GM23338 (cell line): ENCODE measurements at regions not wholly inside any gene's neighbourhood (a gene's known extent, or its start where the extent isn't known, plus 50 kb on each side); places are given as distances from the start of the nearest gene placed in this dataset.

Experiments used
- ATAC-seq: fragments of 200-7000 bp; cut with Tn5 transposase; 3 replicates; pipeline ENCODE4 v1.9.1; 2020
- DNase-seq: peaks from one replicate; pipeline ENCODE4 v3.0.0-alpha.2; 2015; ENCODE audit warnings: low spot score
- H2AFZ ChIP-seq: fragments of 200-600 bp; sonication (generic); 2 replicates; pipeline ENCODE4 v1.8.0; 2016; ENCODE audit warnings: antibody characterized with exemption, mild to moderate bottlenecking, moderate library complexity
- H3F3A ChIP-seq: fragments of 200-600 bp; sonication (generic); replicated peaks from 2 replicates; pipeline ENCODE4 v1.8.0; 2017; ENCODE audit warnings: antibody characterized with exemption, mixed run types, low read depth
- H3K27ac ChIP-seq: fragments of 200-600 bp; sonication (generic); 2 replicates; pipeline ENCODE4 v1.6.1; 2016; ENCODE audit warnings: low read depth
- H3K27me3 ChIP-seq: fragments of 200-600 bp; sonication (generic); 2 replicates; pipeline ENCODE4 v1.8.0; 2016; ENCODE audit warnings: mild to moderate bottlenecking, mixed run types, moderate library complexity; ENCODE audit not compliant: insufficient read depth
- H3K36me3 ChIP-seq: fragments of 200-600 bp; sonication (generic); 2 replicates; pipeline ENCODE4 v1.8.0; 2016; ENCODE audit warnings: mild to moderate bottlenecking; ENCODE audit not compliant: insufficient read depth
- H3K4me1 ChIP-seq: fragments of 200-600 bp; sonication (generic); 2 replicates; pipeline ENCODE4 v1.8.0; 2016; ENCODE audit warnings: mild to moderate bottlenecking, moderate library complexity; ENCODE audit not compliant: insufficient read depth
- H3K4me2 ChIP-seq: fragments of 200-600 bp; sonication (generic); 2 replicates; pipeline ENCODE4 v1.7.1; 2017; ENCODE audit warnings: mixed run types
- H3K4me3 ChIP-seq: fragments of 200-600 bp; sonication (generic); 2 replicates; pipeline ENCODE4 v1.6.1; 2016; ENCODE audit warnings: mixed run types
- H3K79me2 ChIP-seq: fragments of 200-600 bp; sonication (generic); replicated peaks from 2 replicates; pipeline ENCODE4 v1.8.0; 2017; ENCODE audit warnings: mild to moderate bottlenecking; ENCODE audit not compliant: insufficient read depth
- H3K9me2 ChIP-seq: fragments of 200-600 bp; sonication (generic); 2 replicates; pipeline ENCODE4 v1.8.0; 2017; ENCODE audit not compliant: insufficient read depth
- H4K20me1 ChIP-seq: fragments of 200-600 bp; sonication (generic); replicated peaks from 2 replicates; pipeline ENCODE4 v1.8.0; 2017; ENCODE audit warnings: mild to moderate bottlenecking; ENCODE audit not compliant: insufficient read depth
- H3K27ac Mint-ChIP-seq: 2 replicates; pipeline ENCODE4 v1.8.0; 2020; ENCODE audit warnings: inconsistent platforms, mild to moderate bottlenecking, moderate library complexity, mixed read lengths
- H3K27me3 Mint-ChIP-seq: 3 replicates; pipeline ENCODE4 v1.8.0; 2022; ENCODE audit warnings: low read depth, mild to moderate bottlenecking, moderate library complexity, mixed read lengths, inconsistent platforms; ENCODE audit not compliant: insufficient read depth, poor library complexity
- H3K36me3 Mint-ChIP-seq: 3 replicates; pipeline ENCODE4 v1.8.0; 2021; ENCODE audit warnings: low read depth, mild to moderate bottlenecking, inconsistent platforms, moderate library complexity, mixed read lengths
- H3K4me1 Mint-ChIP-seq: 3 replicates; pipeline ENCODE4 v1.8.0; 2020; ENCODE audit warnings: mild to moderate bottlenecking, inconsistent platforms, mixed read lengths
- H3K4me3 Mint-ChIP-seq: 3 replicates; pipeline ENCODE4 v1.8.0; 2021; ENCODE audit warnings: moderate library complexity, mild to moderate bottlenecking, inconsistent platforms, mixed read lengths
- H3K9me3 Mint-ChIP-seq: 3 replicates; pipeline ENCODE4 v1.8.0; 2020; ENCODE audit warnings: moderate library complexity, mild to moderate bottlenecking, inconsistent platforms, mixed read lengths
- CREB1 ChIP-seq: fragments of 250-450 bp; sonication (Bioruptor Pico); IDR thresholded peaks from 2 replicates; pipeline ENCODE4 v1.5.0; 2020; ENCODE audit warnings: low read depth, mild to moderate bottlenecking, moderate library complexity
- ETS1 ChIP-seq: IDR thresholded peaks from 2 replicates; pipeline ENCODE4 v1.6.1; 2016; ENCODE audit warnings: antibody characterized with exemption
- EZH2phosphoT487 ChIP-seq: fragments of 200-600 bp; sonication (generic); IDR thresholded peaks from one replicate; pipeline ENCODE4 v1.8.1; 2018; ENCODE audit warnings: antibody characterized with exemption; ENCODE audit not compliant: unreplicated experiment
- JUNB ChIP-seq: IDR thresholded peaks from one replicate; pipeline ENCODE4 v1.6.1; 2016; ENCODE audit warnings: antibody characterized with exemption; ENCODE audit not compliant: unreplicated experiment
- NANOG ChIP-seq: IDR thresholded peaks from 2 replicates; pipeline ENCODE4 v1.6.1; 2016; ENCODE audit warnings: antibody characterized with exemption, borderline replicate concordance
- POLR2AphosphoS5 ChIP-seq: IDR thresholded peaks from 2 replicates; pipeline ENCODE4 v1.6.1; 2016; ENCODE audit warnings: antibody characterized with exemption, low read depth
- ZNF114 ChIP-seq: fragments of 250-450 bp; sonication (Bioruptor Pico); IDR thresholded peaks from 2 replicates; pipeline ENCODE4 v1.5.0; 2020; ENCODE audit warnings: mild to moderate bottlenecking, moderate library complexity
- ZNF462 ChIP-seq: fragments of 250-450 bp; sonication (Bioruptor Pico); IDR thresholded peaks from 2 replicates; pipeline ENCODE4 v1.5.0; 2020; ENCODE audit warnings: mild to moderate bottlenecking, moderate library complexity
- TF ChIP-seq, protein P1 (sequence below): IDR thresholded peaks from one replicate; pipeline ENCODE4 v1.6.1; 2018; ENCODE audit warnings: antibody characterized with exemption; ENCODE audit not compliant: unreplicated experiment
- TF ChIP-seq, protein P2 (sequence below), 2 experiments: fragments of 200-600 bp in 1 of 2; sonication (generic) in 1 of 2; conservative IDR thresholded peaks; 2 replicates each; pipeline versions ENCODE4 v1.5.1 to v1.6.1; 2016 to 2017; ENCODE audit warnings: antibody characterized with exemption in 2 of 2, low read depth in 2 of 2, mild to moderate bottlenecking in 2 of 2, moderate library complexity in 1 of 2

- Mint-ChIP-seq H3K4me1 (peaks cover 5% of the 10 kb centered on the region; the same call in 2 of the 3 replicates), H3K27ac (no peak overlapping the region), H3K36me3 (no peaks in the 10 kb centered on the region; the same call in 2 of the 3 replicates), H3K4me3 (no peak overlapping the region), H3K9me3 (no peaks in the 10 kb centered on the region), H3K27me3 (no peaks in the 10 kb centered on the region)
- Histone ChIP-seq H4K20me1 (no peaks in the 10 kb centered on the region), H2AFZ (no peak overlapping the region), H3K36me3 (no peaks in the 10 kb centered on the region), H3F3A (no peaks in the 10 kb centered on the region), H3K4me2 (no peak overlapping the region), H3K4me3 (no peak overlapping the region), H3K4me1 (0 out of 2 replicates have a peak, but pooled peaks cover 4% of the 10 kb centered on the region), H3K27ac (no peak overlapping the region), H3K27me3 (no peaks in the 10 kb centered on the region), H3K9me2 (peaks cover 4% of the 10 kb centered on the region; the same call in 1 of the 2 replicates), H3K79me2 (no peaks in the 10 kb centered on the region)
- no peak for ATAC-seq
- TF ChIP-seq ZNF114 (CRISPR knock-in tag) (no peak), CREB1 (CRISPR knock-in tag) (no peak), ETS1 (no peak)
- DNase-seq: peak; percentile 11
Measured at GRCh38 chr4:187304133-187304532, 580.5 kb upstream of the FAT1 start.

- Mint-ChIP-seq H3K4me1 (peaks cover 5% of the 10 kb centered on the region; the same call in 2 of the 3 replicates), H3K36me3 (no peaks in the 10 kb centered on the region; the same call in 2 of the 3 replicates), H3K9me3 (no peaks in the 10 kb centered on the region), H3K4me3 (no peak overlapping the region), H3K27me3 (no peaks in the 10 kb centered on the region), H3K27ac (no peak overlapping the region)
- Histone ChIP-seq H2AFZ (no peak overlapping the region), H3K4me3 (no peak overlapping the region), H3K27ac (no peak overlapping the region), H3K36me3 (no peaks in the 10 kb centered on the region), H3K4me1 (0 out of 2 replicates have a peak, but pooled peaks cover 4% of the 10 kb centered on the region), H3K27me3 (no peaks in the 10 kb centered on the region), H3F3A (no peaks in the 10 kb centered on the region), H3K4me2 (no peak overlapping the region), H3K9me2 (peaks cover 4% of the 10 kb centered on the region; the same call in 1 of the 2 replicates), H3K79me2 (no peaks in the 10 kb centered on the region), H4K20me1 (no peaks in the 10 kb centered on the region)
- no peak for DNase-seq
- ATAC-seq: no peak
- TF ChIP-seq EZH2phosphoT487: no peak
- no peak for TF ChIP-seq POLR2AphosphoS5
- TF ChIP-seq, protein P1, sequence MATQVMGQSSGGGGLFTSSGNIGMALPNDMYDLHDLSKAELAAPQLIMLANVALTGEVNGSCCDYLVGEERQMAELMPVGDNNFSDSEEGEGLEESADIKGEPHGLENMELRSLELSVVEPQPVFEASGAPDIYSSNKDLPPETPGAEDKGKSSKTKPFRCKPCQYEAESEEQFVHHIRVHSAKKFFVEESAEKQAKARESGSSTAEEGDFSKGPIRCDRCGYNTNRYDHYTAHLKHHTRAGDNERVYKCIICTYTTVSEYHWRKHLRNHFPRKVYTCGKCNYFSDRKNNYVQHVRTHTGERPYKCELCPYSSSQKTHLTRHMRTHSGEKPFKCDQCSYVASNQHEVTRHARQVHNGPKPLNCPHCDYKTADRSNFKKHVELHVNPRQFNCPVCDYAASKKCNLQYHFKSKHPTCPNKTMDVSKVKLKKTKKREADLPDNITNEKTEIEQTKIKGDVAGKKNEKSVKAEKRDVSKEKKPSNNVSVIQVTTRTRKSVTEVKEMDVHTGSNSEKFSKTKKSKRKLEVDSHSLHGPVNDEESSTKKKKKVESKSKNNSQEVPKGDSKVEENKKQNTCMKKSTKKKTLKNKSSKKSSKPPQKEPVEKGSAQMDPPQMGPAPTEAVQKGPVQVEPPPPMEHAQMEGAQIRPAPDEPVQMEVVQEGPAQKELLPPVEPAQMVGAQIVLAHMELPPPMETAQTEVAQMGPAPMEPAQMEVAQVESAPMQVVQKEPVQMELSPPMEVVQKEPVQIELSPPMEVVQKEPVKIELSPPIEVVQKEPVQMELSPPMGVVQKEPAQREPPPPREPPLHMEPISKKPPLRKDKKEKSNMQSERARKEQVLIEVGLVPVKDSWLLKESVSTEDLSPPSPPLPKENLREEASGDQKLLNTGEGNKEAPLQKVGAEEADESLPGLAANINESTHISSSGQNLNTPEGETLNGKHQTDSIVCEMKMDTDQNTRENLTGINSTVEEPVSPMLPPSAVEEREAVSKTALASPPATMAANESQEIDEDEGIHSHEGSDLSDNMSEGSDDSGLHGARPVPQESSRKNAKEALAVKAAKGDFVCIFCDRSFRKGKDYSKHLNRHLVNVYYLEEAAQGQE: no peak
- TF ChIP-seq, protein P2, sequence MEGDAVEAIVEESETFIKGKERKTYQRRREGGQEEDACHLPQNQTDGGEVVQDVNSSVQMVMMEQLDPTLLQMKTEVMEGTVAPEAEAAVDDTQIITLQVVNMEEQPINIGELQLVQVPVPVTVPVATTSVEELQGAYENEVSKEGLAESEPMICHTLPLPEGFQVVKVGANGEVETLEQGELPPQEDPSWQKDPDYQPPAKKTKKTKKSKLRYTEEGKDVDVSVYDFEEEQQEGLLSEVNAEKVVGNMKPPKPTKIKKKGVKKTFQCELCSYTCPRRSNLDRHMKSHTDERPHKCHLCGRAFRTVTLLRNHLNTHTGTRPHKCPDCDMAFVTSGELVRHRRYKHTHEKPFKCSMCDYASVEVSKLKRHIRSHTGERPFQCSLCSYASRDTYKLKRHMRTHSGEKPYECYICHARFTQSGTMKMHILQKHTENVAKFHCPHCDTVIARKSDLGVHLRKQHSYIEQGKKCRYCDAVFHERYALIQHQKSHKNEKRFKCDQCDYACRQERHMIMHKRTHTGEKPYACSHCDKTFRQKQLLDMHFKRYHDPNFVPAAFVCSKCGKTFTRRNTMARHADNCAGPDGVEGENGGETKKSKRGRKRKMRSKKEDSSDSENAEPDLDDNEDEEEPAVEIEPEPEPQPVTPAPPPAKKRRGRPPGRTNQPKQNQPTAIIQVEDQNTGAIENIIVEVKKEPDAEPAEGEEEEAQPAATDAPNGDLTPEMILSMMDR (conservative IDR thresholded peaks at IDR 0.05; ENCODE audit: low read depth in 2 of 2): no peak
- no peak for TF ChIP-seq JUNB
- no peak for TF ChIP-seq ZNF462 (CRISPR knock-in tag)
- no peak for TF ChIP-seq NANOG
- TF ChIP-seq ZNF114 (CRISPR knock-in tag): no peak
Measured at GRCh38 chr4:187307131-187307530, 583.5 kb upstream of the FAT1 start.
